ENCODE measurements at regions not wholly inside any gene's neighbourhood (a gene's known extent, or its start where the extent isn't known, plus 50 kb on each side); places are given as distances from the start of the nearest gene placed in this dataset.

GRCh38 chr1:80776266-80776665 lies 1024.5 kb upstream of the ADGRL2 start:
- no peaks in the 10 kb centered on the region for H3K4me1 ChIP-seq
- H3K27me3 ChIP-seq, result no peaks in the 10 kb centered on the region
- H3K27ac ChIP-seq, result no peak overlapping the region
- no peaks in the 10 kb centered on the region for H3K36me3 ChIP-seq
- intact Hi-C loops (cut with DNase I), result no loop called here
- WGBS, 2 donors, result 46 to 62% methylated on average over 2 of the region's 2 CpGs
- H3K9me3 ChIP-seq, result no peaks in the 10 kb centered on the region
- DNase-seq, result no peak
- no peak for TF ChIP-seq POLR2A (IDR thresholded peaks at IDR 0.05)
- TF ChIP-seq CTCF (IDR thresholded peaks at IDR 0.05), result no peak
- no peak overlapping the region for H3K4me3 ChIP-seq

GRCh38 chr1:80769208-80769750 lies 1031.5 kb upstream of the ADGRL2 start:
- Histone ChIP-seq H3K27ac (no peak overlapping the region), H3K9me3 (no peaks in the 10 kb centered on the region), H3K36me3 (no peaks in the 10 kb centered on the region), H3K27me3 (no peaks in the 10 kb centered on the region), H3K4me3 (no peak overlapping the region), H3K4me1 (no peaks in the 10 kb centered on the region)
- DNase-seq, result no peak
- intact Hi-C loops (cut with DNase I), result no loop called here
- 56 to 68% methylated on average over 3 of the region's 3 CpGs for WGBS, 2 donors
- TF ChIP-seq CTCF (IDR thresholded peaks at IDR 0.05) (no peak), POLR2A (IDR thresholded peaks at IDR 0.05) (no peak)

- no peak overlapping the region for H3K4me3 ChIP-seq
- TF ChIP-seq CTCF (IDR thresholded peaks at IDR 0.05), result no peak
- TF ChIP-seq POLR2A (IDR thresholded peaks at IDR 0.05), result no peak
- 69 to 76% methylated on average over 2 of the region's 2 CpGs for WGBS, 2 donors
- H3K36me3 ChIP-seq, result no peaks in the 10 kb centered on the region
- intact Hi-C loops (cut with DNase I), result no loop called here
- H3K27me3 ChIP-seq, result no peaks in the 10 kb centered on the region
- H3K9me3 ChIP-seq, result no peaks in the 10 kb centered on the region
- no peak overlapping the region for H3K27ac ChIP-seq
- no peaks in the 10 kb centered on the region for H3K4me1 ChIP-seq
- no peak for DNase-seq
Measured at GRCh38 chr1:80767711-80768110, 1033.0 kb upstream of the ADGRL2 start.

- DNase-seq, result no peak
- intact Hi-C loops (cut with DNase I), result no loop called here
- no peaks in the 10 kb centered on the region for H3K27me3 ChIP-seq
- no peaks in the 10 kb centered on the region for H3K36me3 ChIP-seq
- no peaks in the 10 kb centered on the region for H3K9me3 ChIP-seq
- no peak overlapping the region for H3K4me3 ChIP-seq
- WGBS, 2 donors, result 88 to 100% methylated on average over 1 of the region's 1 CpG
- no peak for TF ChIP-seq POLR2A (IDR thresholded peaks at IDR 0.05)
- TF ChIP-seq CTCF (IDR thresholded peaks at IDR 0.05), result no peak
- H3K27ac ChIP-seq, result no peak overlapping the region
- no peaks in the 10 kb centered on the region for H3K4me1 ChIP-seq
Measured at GRCh38 chr1:80759354-80759753, 1041.4 kb upstream of the ADGRL2 start.

GRCh38 chr1:80755944-80756343 lies 1044.8 kb upstream of the ADGRL2 start:
- H3K36me3 ChIP-seq, result no peaks in the 10 kb centered on the region
- H3K27ac ChIP-seq, result no peak overlapping the region
- no peak for DNase-seq
- intact Hi-C loops (cut with DNase I), result no loop called here
- H3K4me1 ChIP-seq, result no peaks in the 10 kb centered on the region
- 66 to 72% methylated on average over 2 of the region's 2 CpGs for WGBS, 2 donors
- H3K4me3 ChIP-seq, result no peak overlapping the region
- no peaks in the 10 kb centered on the region for H3K9me3 ChIP-seq
- no peaks in the 10 kb centered on the region for H3K27me3 ChIP-seq
- TF ChIP-seq POLR2A (IDR thresholded peaks at IDR 0.05) (no peak), CTCF (IDR thresholded peaks at IDR 0.05) (no peak)
